Small intestine (tissue), 7 donors: ENCODE measurements at regions not wholly inside any gene's neighbourhood (a gene's known extent, or its start where the extent isn't known, plus 50 kb on each side); places are given as distances from the start of the nearest gene placed in this dataset.

Experiments
- DNase-seq, 2 donors: peaks; one replicate each; pipeline versions ENCODE4 v3.0.0 to v3.0.0-alpha.2; 2013
- FAIRE-seq: peaks from 2 replicates; lab custom pipeline; 2012; peaks lifted over from hg19 to GRCh38; lab: Jason Lieb, UNC
- H3K27ac ChIP-seq, 3 donors: one replicate each; pipeline ENCODE4 v1.5.1; 2013; ENCODE audit warnings: low read length in 2 of 3, mild to moderate bottlenecking in 2 of 3, control low read depth in 1 of 3, inconsistent platforms in 1 of 3, low read depth in 1 of 3, moderate library complexity in 1 of 3
- H3K27me3 ChIP-seq, 3 donors: one replicate each; pipeline ENCODE4 v1.6.1; 2013; ENCODE audit warnings: low read length in 3 of 3, inconsistent platforms in 1 of 3; ENCODE audit not compliant: control insufficient read depth in 3 of 3, insufficient read depth in 3 of 3
- H3K36me3 ChIP-seq, 3 donors: one replicate each; pipeline ENCODE4 v1.6.1; 2013; ENCODE audit warnings: low read length in 3 of 3, inconsistent platforms in 1 of 3, low read depth in 1 of 3, mild to moderate bottlenecking in 1 of 3, moderate library complexity in 1 of 3; ENCODE audit not compliant: control insufficient read depth in 3 of 3, insufficient read depth in 2 of 3
- H3K4me1 ChIP-seq, 3 donors: one replicate each; pipeline ENCODE4 v1.6.1; 2013; ENCODE audit warnings: low read length in 2 of 3, inconsistent platforms in 1 of 3, low read depth in 1 of 3, mild to moderate bottlenecking in 1 of 3, moderate library complexity in 1 of 3; ENCODE audit not compliant: control insufficient read depth in 3 of 3, insufficient read depth in 2 of 3
- H3K4me3 ChIP-seq, 3 donors: one replicate each; pipeline ENCODE4 v1.5.1; 2013; ENCODE audit warnings: low read length in 3 of 3, control low read depth in 1 of 3, inconsistent platforms in 1 of 3, low read depth in 1 of 3, mild to moderate bottlenecking in 1 of 3, moderate library complexity in 1 of 3
- H3K9me3 ChIP-seq, 2 donors: one replicate each; pipeline ENCODE4 v1.6.1; 2013; ENCODE audit warnings: low read depth in 1 of 2, low read length in 1 of 2; ENCODE audit not compliant: control insufficient read depth in 2 of 2, insufficient read depth in 1 of 2
- WGBS, 3 donors: extraction: QIAGEN DNeasy Blood & Tissue Kit; methylation state at CpG; one replicate each; pipeline ENCODE4 v1.1.7; 2013; 5-methylcytosine and 5-hydroxymethylcytosine counted together
- donor health status: healthy with polysubstance abuse.
- donor health status: control.
- donor health status: control.
- donor health status: Bipolar disorder and iron deficiency.
- donor health status: healthy.

DNA sequence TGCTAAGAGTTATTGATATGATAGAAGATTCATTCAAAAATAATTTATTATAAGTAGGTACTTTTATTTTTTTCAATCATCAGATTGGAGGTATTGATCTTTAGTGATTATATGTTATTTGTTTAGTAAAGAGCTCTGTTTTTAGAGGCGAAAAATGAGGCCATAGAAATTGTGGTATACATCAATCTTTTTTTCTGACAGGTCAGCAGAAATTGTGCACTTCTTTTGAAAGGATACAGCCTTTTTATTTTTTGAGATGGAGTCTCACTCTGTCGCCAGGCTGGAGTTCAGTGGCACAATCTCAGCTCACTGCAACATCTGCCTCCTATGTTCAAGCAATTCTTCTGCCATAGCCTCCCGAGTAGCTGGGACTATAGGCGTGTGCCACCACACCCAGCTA lies 292.1 kb downstream of the BAMBI start:
- no peak for FAIRE-seq

GRCh38 chr10:28970231-28970630 lies 292.9 kb downstream of the BAMBI start:
- H3K27me3 ChIP-seq = no peaks in the 10 kb centered on the region
- DNase-seq (no peak), FAIRE-seq (no peak)
- no peaks in the 10 kb centered on the region for H3K36me3 ChIP-seq
- H3K4me1 ChIP-seq = no peaks in the 10 kb centered on the region
- H3K9me3 ChIP-seq = no peaks in the 10 kb centered on the region
- H3K27ac ChIP-seq = no peak overlapping the region
- no peak overlapping the region for H3K4me3 ChIP-seq
- WGBS, 3 donors = 86 to 89% (median 86%) methylated on average over 6 of the region's 6 CpGs

More for the DNA sequence above, 292.1 kb downstream of the BAMBI start:
- Histone ChIP-seq H3K4me1 (no peaks in the 10 kb centered on the region), H3K36me3 (no peaks in the 10 kb centered on the region), H3K4me3 (no peak overlapping the region), H3K27ac (no peak overlapping the region), H3K27me3 (no peaks in the 10 kb centered on the region), H3K9me3 (no peaks in the 10 kb centered on the region)
- 76 to 80% (median 78%) methylated on average over 4 of the region's 4 CpGs for WGBS, 3 donors
- DNase-seq = no peak

DNA sequence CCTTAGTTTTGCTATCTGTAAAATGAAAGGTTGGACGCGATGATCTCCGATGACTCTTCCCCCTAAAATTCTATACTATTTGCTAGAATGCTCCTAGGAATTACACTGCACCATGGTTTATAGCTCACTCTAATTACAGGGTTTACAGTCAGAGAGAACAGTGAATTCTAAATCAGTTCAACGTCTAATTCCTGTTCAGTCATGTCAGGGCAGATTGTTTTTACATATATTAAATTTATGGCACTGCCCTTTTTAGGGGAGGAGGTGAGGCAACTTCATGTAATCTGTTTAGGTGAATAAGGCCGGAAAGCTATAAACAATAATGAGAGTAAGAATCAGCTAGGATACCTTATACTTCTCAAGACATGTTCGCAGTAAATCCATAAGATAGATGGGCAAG lies 293.9 kb downstream of the BAMBI start:
- FAIRE-seq (no peak), DNase-seq (no peak)
- no peak overlapping the region for H3K4me3 ChIP-seq
- no peaks in the 10 kb centered on the region for H3K27me3 ChIP-seq
- no peak overlapping the region for H3K27ac ChIP-seq
- no peaks in the 10 kb centered on the region for H3K4me1 ChIP-seq
- H3K9me3 ChIP-seq = no peaks in the 10 kb centered on the region
- no peaks in the 10 kb centered on the region for H3K36me3 ChIP-seq
- WGBS, 3 donors = 86 to 91% (median 91%) methylated on average over 6 of the region's 6 CpGs

- FAIRE-seq = no peak
- H3K27me3 ChIP-seq = no peaks in the 10 kb centered on the region
- 79 to 84% (median 81%) methylated on average over 5 of the region's 5 CpGs for WGBS, 3 donors
- H3K9me3 ChIP-seq = no peaks in the 10 kb centered on the region
- no peaks in the 10 kb centered on the region for H3K36me3 ChIP-seq
- no peak for DNase-seq
- no peak overlapping the region for H3K4me3 ChIP-seq
- no peaks in the 10 kb centered on the region for H3K4me1 ChIP-seq
- no peak overlapping the region for H3K27ac ChIP-seq
Observed at GRCh38 chr10:28971764-28972163, 294.4 kb downstream of the BAMBI start.

GRCh38 chr10:28973309-28973972 lies 296.1 kb downstream of the BAMBI start:
- WGBS, 3 donors = 78 to 84% (median 80%) methylated on average over 12 of the region's 12 CpGs
- H3K27ac ChIP-seq = no peak overlapping the region
- no peaks in the 10 kb centered on the region for H3K36me3 ChIP-seq
- no peaks in the 10 kb centered on the region for H3K9me3 ChIP-seq
- no peak overlapping the region for H3K4me3 ChIP-seq
- FAIRE-seq (no peak), DNase-seq (no peak)
- H3K27me3 ChIP-seq = no peaks in the 10 kb centered on the region
- H3K4me1 ChIP-seq = no peaks in the 10 kb centered on the region

- FAIRE-seq (no peak), DNase-seq (no peak)
- no peaks in the 10 kb centered on the region for H3K36me3 ChIP-seq
- H3K4me3 ChIP-seq = no peak overlapping the region
- H3K27me3 ChIP-seq = no peaks in the 10 kb centered on the region
- no peaks in the 10 kb centered on the region for H3K4me1 ChIP-seq
- no peak overlapping the region for H3K27ac ChIP-seq
- H3K9me3 ChIP-seq = no peaks in the 10 kb centered on the region
- WGBS, 3 donors = 54 to 66% (median 60%) methylated on average over 10 of the region's 10 CpGs
Observed at GRCh38 chr10:28975891-28976531, 298.7 kb downstream of the BAMBI start.

GRCh38 chr10:28977518-28977917 lies 300.2 kb downstream of the BAMBI start:
- no peak overlapping the region for H3K27ac ChIP-seq
- no peaks in the 10 kb centered on the region for H3K9me3 ChIP-seq
- no peak for DNase-seq
- no peak overlapping the region for H3K4me3 ChIP-seq
- H3K36me3 ChIP-seq = no peaks in the 10 kb centered on the region
- no peak for FAIRE-seq
- no peaks in the 10 kb centered on the region for H3K4me1 ChIP-seq
- 52 to 79% (median 56%) methylated on average over 2 of the region's 2 CpGs for WGBS, 3 donors
- no peaks in the 10 kb centered on the region for H3K27me3 ChIP-seq

- H3K4me3 ChIP-seq = no peak overlapping the region
- no peaks in the 10 kb centered on the region for H3K9me3 ChIP-seq
- H3K4me1 ChIP-seq = no peaks in the 10 kb centered on the region
- DNase-seq = no peak
- WGBS, 3 donors = 84 to 87% (median 85%) methylated on average over 2 of the region's 2 CpGs
- no peaks in the 10 kb centered on the region for H3K36me3 ChIP-seq
- no peaks in the 10 kb centered on the region for H3K27me3 ChIP-seq
- FAIRE-seq = no peak
- H3K27ac ChIP-seq = no peak overlapping the region
Observed at GRCh38 chr10:28980264-28980663, 302.9 kb downstream of the BAMBI start.
